ENCODE measurements at regions not wholly inside any gene's neighbourhood (a gene's known extent, or its start where the extent isn't known, plus 50 kb on each side); places are given as distances from the start of the nearest gene placed in this dataset.

GRCh38 chr11:27213232-27213660 is 149.8 kb downstream of the CCDC34 start:
- no peak for DNase-seq

GRCh38 chr11:27212248-27212780 is 150.7 kb downstream of the CCDC34 start:
- DNase-seq = no peak

- DNase-seq = no peak
Observed at GRCh38 chr11:27211370-27212127, 151.5 kb downstream of the CCDC34 start.

- DNase-seq = no peak
Observed at GRCh38 chr11:27210531-27210930, 152.5 kb downstream of the CCDC34 start.

GRCh38 chr11:27209562-27210005 is 153.4 kb downstream of the CCDC34 start:
- no peak for DNase-seq

GRCh38 chr11:27208846-27209245 is 154.2 kb downstream of the CCDC34 start:
- no peak for DNase-seq

- DNase-seq = no peak
Observed at GRCh38 chr11:27207025-27207650, 155.9 kb downstream of the CCDC34 start.

- DNase-seq = no peak
Observed at GRCh38 chr11:27205779-27206570, 157.0 kb downstream of the CCDC34 start.

GRCh38 chr11:27205250-27205649 is 157.8 kb downstream of the CCDC34 start:
- no peak for DNase-seq

GRCh38 chr11:27204529-27204928 is 158.5 kb downstream of the CCDC34 start:
- no peak for DNase-seq

- DNase-seq = no peak
Observed at GRCh38 chr11:27203077-27203647, 159.9 kb downstream of the CCDC34 start.

- peak; percentile 94 for DNase-seq
Observed at GRCh38 chr11:27201454-27202302, 161.1 kb downstream of the BBOX1 start.

- DNase-seq = no peak
Observed at GRCh38 chr11:27200779-27201453, 160.3 kb downstream of the BBOX1 start.

GRCh38 chr11:27196203-27196897 is 155.7 kb downstream of the BBOX1 start:
- no peak for DNase-seq

- DNase-seq = no peak
Observed at GRCh38 chr11:27195837-27196202, 155.2 kb downstream of the BBOX1 start.

- DNase-seq = no peak
Observed at GRCh38 chr11:27194976-27195375, 154.4 kb downstream of the BBOX1 start.

GRCh38 chr11:27193434-27194225 is 153.0 kb downstream of the BBOX1 start:
- no peak for DNase-seq

- DNase-seq = no peak
Observed at GRCh38 chr11:27192184-27192583, 151.6 kb downstream of the BBOX1 start.

- DNase-seq = no peak
Observed at GRCh38 chr11:27191639-27192038, 151.0 kb downstream of the BBOX1 start.

GRCh38 chr11:27188696-27189095 is 148.1 kb downstream of the BBOX1 start:
- no peak for DNase-seq
